ENCODE measurements at regions not wholly inside any gene's neighbourhood (a gene's known extent, or its start where the extent isn't known, plus 50 kb on each side); places are given as distances from the start of the nearest gene placed in this dataset.

DNA sequence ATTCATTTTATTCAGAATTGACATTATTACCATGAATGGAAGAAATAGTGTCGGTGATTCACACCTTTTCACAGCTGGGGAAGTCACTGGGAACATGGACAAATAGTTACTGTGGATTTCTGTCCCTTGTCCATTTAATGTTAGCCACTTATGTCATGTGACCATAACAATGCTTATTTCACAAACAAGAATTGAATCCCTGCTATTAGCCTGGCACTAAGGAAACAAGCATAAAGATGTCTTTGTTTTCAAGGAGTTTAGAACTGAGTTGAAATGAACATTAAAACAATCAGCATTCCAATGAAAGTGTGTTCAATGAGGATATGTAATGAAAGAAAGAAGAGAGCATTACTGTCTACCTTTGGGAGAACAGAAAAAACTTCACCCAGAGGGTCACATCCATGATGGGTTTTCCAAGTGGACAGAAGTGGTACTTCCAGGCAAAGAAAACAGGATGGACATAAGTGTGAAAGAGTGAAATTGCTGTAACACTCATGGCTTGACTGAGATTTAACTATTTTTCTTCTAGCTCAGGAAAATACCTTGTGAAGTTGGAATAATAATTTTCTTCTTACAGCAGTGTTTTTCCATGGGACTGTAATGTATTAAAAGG is 324.5 kb upstream of the UBE2E3 start:
- DNase-seq (ENCODE audit: low spot score), result no peak
- Mint-ChIP-seq H3K27ac (no peak overlapping the region), H3K36me3 (ENCODE audit: low read depth) (no peaks in the 10 kb centered on the region), H3K9me3 (no peaks in the 10 kb centered on the region), H3K27me3 (ENCODE audit: insufficient read depth) (peaks cover 8% of the 10 kb centered on the region), H3K4me3 (no peak overlapping the region), H3K4me1 (ENCODE audit: low read depth) (no peaks in the 10 kb centered on the region)
- intact Hi-C loops (cut with micrococcal nuclease), result no loop called here

DNA sequence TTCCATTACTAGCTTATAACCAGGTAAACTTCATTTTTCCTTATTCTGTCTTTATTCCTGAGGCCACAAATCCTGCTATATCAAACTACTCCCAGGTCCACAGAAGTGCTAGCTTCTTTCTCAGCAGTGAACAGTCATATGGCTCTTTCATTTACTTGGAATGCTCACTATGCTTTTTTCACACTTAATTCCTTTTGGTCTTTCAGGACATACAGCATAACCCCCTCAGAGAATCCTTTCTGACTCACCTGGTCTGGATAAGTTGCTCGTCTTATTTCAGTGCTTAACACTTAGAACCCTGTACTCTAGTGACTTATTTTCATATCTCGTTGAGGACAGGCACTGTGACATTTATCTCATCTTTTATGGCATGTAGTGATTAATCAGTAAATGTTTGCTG is 325.0 kb upstream of the UBE2E3 start:
- Mint-ChIP-seq H3K27ac (no peak overlapping the region), H3K27me3 (ENCODE audit: insufficient read depth) (peaks cover 8% of the 10 kb centered on the region), H3K9me3 (no peaks in the 10 kb centered on the region), H3K4me1 (ENCODE audit: low read depth) (no peaks in the 10 kb centered on the region), H3K36me3 (ENCODE audit: low read depth) (no peaks in the 10 kb centered on the region), H3K4me3 (no peak overlapping the region)
- DNase-seq (ENCODE audit: low spot score), result no peak
- intact Hi-C loops (cut with micrococcal nuclease), result no loop called here

DNA sequence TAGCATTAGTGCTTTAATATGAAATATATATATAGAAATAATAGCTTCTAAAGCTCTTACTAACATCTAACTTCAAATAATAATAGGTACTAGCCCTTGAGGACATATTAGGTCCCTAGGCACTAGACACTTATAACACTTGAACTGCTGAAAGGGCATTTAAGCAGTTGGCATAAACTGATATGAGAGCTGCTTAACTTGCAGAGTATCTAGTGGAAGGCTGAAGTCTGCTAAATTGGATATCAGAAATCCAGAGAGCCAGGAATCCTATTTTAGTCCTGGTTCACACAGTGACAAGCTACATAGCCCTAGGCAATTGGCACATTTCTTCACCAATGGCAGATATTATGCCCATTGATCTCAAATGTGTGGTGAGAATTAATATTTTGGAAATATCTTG is 326.9 kb upstream of the UBE2E3 start:
- no peaks in the 10 kb centered on the region for H3K4me1 Mint-ChIP-seq (ENCODE audit: low read depth)
- no peak overlapping the region for H3K4me3 Mint-ChIP-seq
- no peaks in the 10 kb centered on the region for H3K9me3 Mint-ChIP-seq
- H3K27me3 Mint-ChIP-seq (ENCODE audit: insufficient read depth), result peaks cover 5% of the 10 kb centered on the region
- no peaks in the 10 kb centered on the region for H3K36me3 Mint-ChIP-seq (ENCODE audit: low read depth)
- DNase-seq (ENCODE audit: low spot score), result no peak
- intact Hi-C loops (cut with micrococcal nuclease), result no loop called here
- H3K27ac Mint-ChIP-seq, result no peak overlapping the region

DNA sequence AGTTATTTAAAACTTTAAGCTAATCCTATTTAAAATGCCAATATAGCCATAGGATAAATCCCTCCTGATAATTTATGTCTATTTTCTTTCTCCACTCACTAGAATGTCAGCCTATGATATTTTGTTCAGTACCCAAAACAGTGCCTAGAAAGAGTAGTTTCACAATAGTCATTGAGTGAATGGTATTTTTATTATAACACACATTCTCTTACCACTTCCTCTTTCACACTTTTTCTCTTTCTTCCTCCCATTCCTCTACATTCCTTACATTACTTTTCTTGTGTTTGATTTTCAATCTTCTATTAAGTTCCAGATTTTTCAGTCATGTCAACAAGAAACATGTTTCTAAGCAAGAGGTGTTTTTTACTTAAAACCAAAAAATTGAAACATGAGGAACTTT is 327.6 kb upstream of the UBE2E3 start:
- no peaks in the 10 kb centered on the region for H3K9me3 Mint-ChIP-seq
- H3K36me3 Mint-ChIP-seq (ENCODE audit: low read depth), result no peaks in the 10 kb centered on the region
- H3K4me1 Mint-ChIP-seq (ENCODE audit: low read depth), result no peaks in the 10 kb centered on the region
- DNase-seq (ENCODE audit: low spot score), result no peak
- intact Hi-C loops (cut with micrococcal nuclease), result no loop called here
- H3K4me3 Mint-ChIP-seq, result no peak overlapping the region
- peaks cover 5% of the 10 kb centered on the region for H3K27me3 Mint-ChIP-seq (ENCODE audit: insufficient read depth)
- H3K27ac Mint-ChIP-seq, result no peak overlapping the region

DNA sequence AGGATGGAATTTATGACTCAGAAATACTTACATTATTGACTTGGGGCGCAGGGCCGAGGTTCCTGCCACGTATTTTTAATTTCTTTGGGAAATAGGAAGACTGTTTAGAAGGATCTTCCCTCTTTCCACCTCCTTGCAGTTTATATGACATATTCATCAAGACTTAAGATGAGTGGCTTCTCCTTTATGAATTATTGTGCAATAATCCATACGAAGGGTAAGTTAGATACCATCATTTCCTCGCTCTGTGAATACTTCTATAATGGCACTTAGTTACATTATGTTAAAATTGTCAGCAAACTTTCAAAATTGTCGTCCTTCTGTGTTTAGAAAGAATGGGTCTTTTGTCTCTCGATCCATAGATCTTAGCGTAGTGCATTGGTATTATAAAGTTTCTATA is 328.8 kb upstream of the UBE2E3 start:
- no peaks in the 10 kb centered on the region for H3K4me1 Mint-ChIP-seq (ENCODE audit: low read depth)
- H3K4me3 Mint-ChIP-seq, result no peak overlapping the region
- H3K36me3 Mint-ChIP-seq (ENCODE audit: low read depth), result no peaks in the 10 kb centered on the region
- intact Hi-C loops (cut with micrococcal nuclease), result no loop called here
- H3K27me3 Mint-ChIP-seq (ENCODE audit: insufficient read depth), result peaks cover 5% of the 10 kb centered on the region
- no peaks in the 10 kb centered on the region for H3K9me3 Mint-ChIP-seq
- DNase-seq (ENCODE audit: low spot score), result no peak
- H3K27ac Mint-ChIP-seq, result no peak overlapping the region

DNA sequence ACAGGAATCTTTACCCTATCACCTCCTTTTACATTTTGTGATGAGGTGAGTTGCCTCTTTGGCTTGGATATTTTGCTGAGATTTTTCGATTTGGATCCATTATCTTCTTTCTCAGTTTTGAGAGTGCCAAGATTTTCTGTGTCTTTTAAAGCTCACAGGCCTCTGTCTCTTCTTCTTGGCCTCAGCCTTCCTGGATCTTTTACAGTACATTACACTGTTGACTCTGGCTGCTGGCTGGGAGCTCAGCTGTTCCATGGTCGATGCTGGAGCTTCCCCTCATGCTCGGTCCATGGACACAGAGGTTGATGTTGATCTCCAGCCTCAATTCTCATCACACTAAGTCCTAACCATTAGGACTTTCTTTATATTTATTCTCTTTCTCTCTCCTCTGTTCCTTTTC is 332.8 kb upstream of the UBE2E3 start:
- Mint-ChIP-seq H3K27ac (no peak overlapping the region), H3K4me3 (no peak overlapping the region), H3K9me3 (no peaks in the 10 kb centered on the region), H3K27me3 (ENCODE audit: insufficient read depth) (peaks cover 5% of the 10 kb centered on the region), H3K36me3 (ENCODE audit: low read depth) (no peaks in the 10 kb centered on the region), H3K4me1 (ENCODE audit: low read depth) (no peaks in the 10 kb centered on the region)
- intact Hi-C loops (cut with micrococcal nuclease), result no loop called here
- no peak for DNase-seq (ENCODE audit: low spot score)

DNA sequence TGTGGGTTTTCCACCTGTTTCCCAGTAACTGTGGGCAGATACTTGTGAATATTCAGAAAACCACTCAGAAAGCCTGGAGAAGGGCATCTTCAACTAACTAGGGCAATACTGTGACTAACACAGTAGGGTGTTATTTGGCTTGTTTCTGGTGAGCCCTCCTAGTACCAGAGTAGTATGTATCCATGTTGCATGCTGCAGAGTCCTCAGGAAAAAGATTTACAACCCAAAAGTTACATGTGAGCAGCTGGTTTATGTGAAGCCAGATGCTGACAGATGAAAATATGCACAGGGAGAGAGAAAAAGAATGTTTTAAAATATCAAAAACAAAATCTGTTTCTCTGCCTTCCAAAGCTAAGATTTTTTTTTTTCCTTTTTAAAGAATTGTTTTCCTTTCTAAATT is 333.2 kb upstream of the UBE2E3 start:
- Mint-ChIP-seq H3K4me1 (ENCODE audit: low read depth) (no peaks in the 10 kb centered on the region), H3K27ac (no peak overlapping the region), H3K9me3 (no peaks in the 10 kb centered on the region), H3K36me3 (ENCODE audit: low read depth) (no peaks in the 10 kb centered on the region), H3K27me3 (ENCODE audit: insufficient read depth) (peaks cover 5% of the 10 kb centered on the region), H3K4me3 (no peak overlapping the region)
- DNase-seq (ENCODE audit: low spot score), result no peak
- intact Hi-C loops (cut with micrococcal nuclease), result no loop called here

DNA sequence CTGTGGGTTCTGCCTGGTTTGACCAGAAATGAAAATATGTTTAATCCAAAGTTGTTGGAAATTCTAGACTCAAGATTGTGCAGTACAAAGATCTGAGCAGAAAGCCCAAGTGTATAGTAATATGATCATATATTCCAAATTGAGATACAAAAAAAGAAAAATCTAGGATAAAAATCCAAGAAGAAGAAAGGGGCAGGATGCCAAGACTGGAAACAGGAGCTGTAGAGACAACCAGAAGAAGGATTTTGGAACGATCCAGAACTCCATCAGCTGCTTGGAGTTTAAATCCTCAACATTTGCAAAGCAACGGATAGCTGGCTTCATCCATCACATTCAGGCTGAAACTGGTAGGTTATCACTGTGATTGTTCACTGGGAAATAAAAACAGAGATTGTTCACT is 333.6 kb upstream of the UBE2E3 start:
- no peaks in the 10 kb centered on the region for H3K9me3 Mint-ChIP-seq
- H3K4me1 Mint-ChIP-seq (ENCODE audit: low read depth), result no peaks in the 10 kb centered on the region
- no peak for DNase-seq (ENCODE audit: low spot score)
- intact Hi-C loops (cut with micrococcal nuclease), result no loop called here
- H3K36me3 Mint-ChIP-seq (ENCODE audit: low read depth), result no peaks in the 10 kb centered on the region
- no peak overlapping the region for H3K27ac Mint-ChIP-seq
- peaks cover 5% of the 10 kb centered on the region for H3K27me3 Mint-ChIP-seq (ENCODE audit: insufficient read depth)
- H3K4me3 Mint-ChIP-seq, result no peak overlapping the region

DNA sequence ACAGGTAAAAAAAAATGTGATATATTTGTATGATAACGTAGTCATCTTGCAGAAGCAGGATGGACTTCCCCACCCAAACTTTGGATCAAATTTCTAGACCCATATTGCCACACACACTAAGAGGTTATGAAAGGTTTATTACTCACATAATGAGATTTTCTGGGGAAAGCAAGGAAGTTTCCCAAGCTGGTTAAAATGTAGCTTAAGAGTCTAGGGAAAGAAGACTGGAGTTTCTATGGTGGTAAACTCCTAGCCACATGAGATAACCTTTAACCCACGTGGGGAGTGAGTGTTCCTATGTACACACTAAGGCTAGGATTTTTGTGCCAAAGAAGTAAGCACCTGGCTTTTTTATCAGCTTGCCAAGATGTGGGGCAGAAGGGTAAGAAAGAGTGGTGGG is 335.7 kb upstream of the UBE2E3 start:
- Mint-ChIP-seq H3K4me3 (no peak overlapping the region), H3K27ac (no peak overlapping the region), H3K9me3 (no peaks in the 10 kb centered on the region), H3K4me1 (ENCODE audit: low read depth) (no peaks in the 10 kb centered on the region), H3K27me3 (ENCODE audit: insufficient read depth) (peaks cover 3% of the 10 kb centered on the region), H3K36me3 (ENCODE audit: low read depth) (no peaks in the 10 kb centered on the region)
- intact Hi-C loops (cut with micrococcal nuclease), result no loop called here
- DNase-seq (ENCODE audit: low spot score), result no peak

DNA sequence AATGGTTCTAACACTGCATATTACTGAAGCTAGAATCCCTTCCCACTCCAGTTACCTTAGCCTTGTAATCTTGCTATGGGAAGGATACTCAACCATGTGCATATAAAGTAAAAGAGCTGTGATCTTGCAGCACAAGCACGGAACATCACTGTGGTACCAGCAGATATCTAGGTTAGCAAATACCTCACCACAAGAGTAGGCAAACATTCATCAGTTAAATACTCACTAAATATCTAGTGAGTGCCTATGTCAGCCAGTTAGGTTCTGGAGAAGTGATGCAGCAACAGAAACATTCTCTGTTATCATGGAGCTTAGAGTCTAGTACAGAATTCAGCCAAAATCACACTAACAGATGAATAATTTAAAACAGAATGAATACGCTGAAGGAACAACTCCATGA is 349.6 kb upstream of the UBE2E3 start:
- Mint-ChIP-seq H3K27me3 (ENCODE audit: insufficient read depth) (no peaks in the 10 kb centered on the region), H3K4me3 (no peak overlapping the region), H3K27ac (no peak overlapping the region), H3K4me1 (ENCODE audit: low read depth) (no peaks in the 10 kb centered on the region), H3K36me3 (ENCODE audit: low read depth) (no peaks in the 10 kb centered on the region), H3K9me3 (no peaks in the 10 kb centered on the region)
- intact Hi-C loops (cut with micrococcal nuclease), result no loop called here
- no peak for DNase-seq (ENCODE audit: low spot score)

DNA sequence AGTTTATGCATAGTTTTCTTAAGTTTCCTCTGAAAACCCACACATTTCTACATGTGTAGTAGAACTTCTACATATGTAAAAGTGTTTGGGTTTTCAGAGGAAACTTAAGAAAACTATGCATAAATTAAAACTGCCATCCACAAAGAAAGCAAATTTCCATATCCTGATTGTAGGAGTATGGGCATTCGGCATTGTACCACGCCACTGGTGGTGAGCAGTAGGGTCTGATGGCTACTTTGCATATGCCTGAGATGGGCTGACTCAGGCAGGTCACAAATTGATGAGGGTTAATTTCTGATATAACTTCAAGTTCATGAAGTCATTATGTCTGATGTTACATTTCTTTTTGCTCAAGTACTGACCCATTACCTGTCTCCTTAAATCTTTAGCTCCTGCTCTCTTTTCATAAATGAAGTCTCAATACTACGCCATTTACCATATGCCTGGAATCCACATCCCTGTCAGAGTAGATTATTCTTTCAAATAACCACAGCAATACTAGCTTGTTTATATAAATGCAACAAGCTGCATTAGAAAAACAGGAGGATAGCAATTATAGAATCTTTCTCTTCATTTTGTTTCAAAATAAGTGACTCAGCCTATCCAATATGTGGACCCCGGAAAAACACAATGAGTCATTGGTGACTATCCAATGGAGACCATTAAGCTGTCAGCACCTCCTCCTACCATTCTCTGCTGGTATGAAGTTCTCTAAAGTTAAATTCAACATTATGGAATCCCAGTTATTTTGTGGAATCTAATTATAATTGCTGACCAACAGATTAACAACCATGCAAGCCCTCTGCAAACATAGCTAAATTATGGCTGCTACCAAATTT is 355.2 kb upstream of the UBE2E3 start:
- no peaks in the 10 kb centered on the region for H3K36me3 Mint-ChIP-seq (ENCODE audit: low read depth)
- no peaks in the 10 kb centered on the region for H3K4me1 Mint-ChIP-seq (ENCODE audit: low read depth)
- intact Hi-C loops (cut with micrococcal nuclease), result no loop called here
- no peak for DNase-seq (ENCODE audit: low spot score)
- no peak overlapping the region for H3K27ac Mint-ChIP-seq
- H3K27me3 Mint-ChIP-seq (ENCODE audit: insufficient read depth), result no peaks in the 10 kb centered on the region
- no peak overlapping the region for H3K4me3 Mint-ChIP-seq
- no peaks in the 10 kb centered on the region for H3K9me3 Mint-ChIP-seq

DNA sequence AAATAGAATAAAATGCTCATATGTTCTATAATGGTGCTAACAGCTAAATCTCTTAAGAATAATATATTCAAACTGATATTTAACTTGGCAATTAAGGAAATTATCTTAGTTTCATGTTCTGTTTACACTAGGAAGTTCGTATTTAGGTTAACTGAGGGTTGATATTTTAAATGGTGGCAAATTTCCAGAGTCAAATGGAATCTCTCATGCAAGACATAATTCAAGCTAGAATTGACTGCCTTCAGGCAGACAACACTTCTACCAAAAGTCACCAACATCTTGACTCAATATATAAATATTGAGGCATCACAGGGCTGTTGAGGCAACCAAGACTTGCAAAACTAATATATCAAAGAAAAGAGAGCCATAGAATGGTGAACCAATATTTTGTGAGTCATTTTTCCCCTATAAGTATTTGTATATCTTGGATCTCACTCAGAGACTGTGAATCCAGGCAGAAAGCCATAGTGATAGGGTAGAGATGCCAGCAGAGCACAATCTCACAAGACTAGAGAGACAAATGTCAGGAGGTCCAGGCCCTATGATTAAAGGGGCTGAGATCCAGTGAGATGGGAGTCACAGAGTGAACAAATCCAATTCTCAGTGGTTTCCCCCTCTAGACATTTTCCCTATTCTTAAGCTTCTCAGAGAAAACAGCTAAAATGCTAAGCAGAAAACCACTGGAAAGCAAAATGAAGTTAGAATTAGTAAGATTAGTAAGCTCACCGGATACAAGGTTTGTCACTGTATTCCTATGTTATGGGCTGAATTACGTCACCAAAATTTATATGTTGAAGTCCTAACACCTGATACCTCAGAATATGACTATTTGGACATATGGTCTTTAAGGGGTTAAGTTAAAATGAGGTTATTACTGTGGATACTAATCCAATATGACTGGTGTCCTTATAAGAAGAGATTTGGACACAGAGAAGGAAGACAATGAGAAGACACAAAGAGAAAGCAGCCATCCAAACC is 358.2 kb upstream of the UBE2E3 start:
- no peaks in the 10 kb centered on the region for H3K4me1 Mint-ChIP-seq (ENCODE audit: low read depth)
- no peak overlapping the region for H3K27ac Mint-ChIP-seq
- no peaks in the 10 kb centered on the region for H3K9me3 Mint-ChIP-seq
- no peak for DNase-seq (ENCODE audit: low spot score)
- no peak overlapping the region for H3K4me3 Mint-ChIP-seq
- H3K36me3 Mint-ChIP-seq (ENCODE audit: low read depth), result no peaks in the 10 kb centered on the region
- intact Hi-C loops (cut with micrococcal nuclease), result no loop called here
- no peaks in the 10 kb centered on the region for H3K27me3 Mint-ChIP-seq (ENCODE audit: insufficient read depth)

DNA sequence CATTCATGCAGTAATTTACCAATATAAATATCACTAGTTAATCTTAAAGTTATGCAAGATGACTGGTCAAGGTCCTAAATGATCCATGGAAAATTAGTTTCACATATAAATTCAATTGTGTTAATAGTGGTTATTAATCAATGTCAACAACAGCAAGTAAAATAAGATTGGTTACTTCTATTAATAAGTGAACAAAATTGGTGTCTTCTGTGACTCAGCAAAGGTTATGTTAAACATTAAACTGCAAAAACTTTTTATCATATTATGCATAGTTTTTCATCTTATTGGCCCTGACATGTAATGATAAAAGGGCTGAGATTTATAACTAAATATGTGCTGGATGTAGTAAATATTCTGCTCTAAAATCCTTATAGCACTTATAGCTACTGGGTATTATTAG is 359.0 kb upstream of the UBE2E3 start:
- Mint-ChIP-seq H3K4me3 (no peak overlapping the region), H3K36me3 (ENCODE audit: low read depth) (no peaks in the 10 kb centered on the region), H3K9me3 (no peaks in the 10 kb centered on the region), H3K27me3 (ENCODE audit: insufficient read depth) (no peaks in the 10 kb centered on the region), H3K4me1 (ENCODE audit: low read depth) (no peaks in the 10 kb centered on the region), H3K27ac (no peak overlapping the region)
- intact Hi-C loops (cut with micrococcal nuclease), result no loop called here
- DNase-seq (ENCODE audit: low spot score), result no peak

Measured in activated T-helper 1 cell treated with anti-CD3 and anti-CD28 coated beads, Interleukin-12 subunit alpha, Interleukin-12 subunit beta, Interleukin-2, Interleukin-4 antibody, amounts not matched to agents 30 ng/mL and 10 ng/mL and 1 ng/mL, durations not matched to agents 14 hours and 24 hours and 36 hours (primary cell).